Fibroblast of the conjunctiva (primary cell): ENCODE measurements at regions not wholly inside any gene's neighbourhood (a gene's known extent, or its start where the extent isn't known, plus 50 kb on each side); places are given as distances from the start of the nearest gene placed in this dataset.

Experiments used
- DNase-seq: peaks from one replicate; pipeline ENCODE4 v3.0.0-alpha.2; 2010; ENCODE audit warnings: low read depth

GRCh38 chr12:115506822-115507559 lies 770.5 kb downstream of the MED13L start:
- no peak for DNase-seq

- no peak for DNase-seq
These were observed 772.9 kb downstream of the MED13L start for GRCh38 chr12:115504306-115505290.

GRCh38 chr12:115500872-115501271 lies 776.6 kb downstream of the MED13L start:
- no peak for DNase-seq

- DNase-seq: no peak
These were observed 782.2 kb downstream of the MED13L start for GRCh38 chr12:115495300-115495699.

GRCh38 chr12:115492553-115492952 lies 784.9 kb downstream of the MED13L start:
- no peak for DNase-seq

- no peak for DNase-seq
These were observed 785.8 kb downstream of the MED13L start for GRCh38 chr12:115491511-115492250.

GRCh38 chr12:115489253-115489652 lies 788.2 kb downstream of the MED13L start:
- DNase-seq: no peak

- no peak for DNase-seq
These were observed 791.5 kb downstream of the MED13L start for GRCh38 chr12:115485967-115486366.

GRCh38 chr12:115485503-115485902 lies 792.0 kb downstream of the MED13L start:
- DNase-seq: no peak

GRCh38 chr12:115482943-115483342 lies 794.5 kb downstream of the MED13L start:
- DNase-seq: no peak

- DNase-seq: no peak
These were observed 796.4 kb downstream of the MED13L start for GRCh38 chr12:115481141-115481540.

- no peak for DNase-seq
These were observed 794.5 kb upstream of the TBX3 start for GRCh38 chr12:115478505-115478904.

- DNase-seq: no peak
These were observed 790.8 kb upstream of the TBX3 start for GRCh38 chr12:115474539-115475353.

- no peak for DNase-seq
These were observed 789.4 kb upstream of the TBX3 start for GRCh38 chr12:115473257-115473956.

GRCh38 chr12:115472852-115473251 lies 788.9 kb upstream of the TBX3 start:
- DNase-seq: no peak

GRCh38 chr12:115470977-115471376 lies 787.0 kb upstream of the TBX3 start:
- no peak for DNase-seq

GRCh38 chr12:115470526-115470925 lies 786.6 kb upstream of the TBX3 start:
- no peak for DNase-seq

- no peak for DNase-seq
These were observed 784.1 kb upstream of the TBX3 start for GRCh38 chr12:115468087-115468510.

GRCh38 chr12:115467531-115467930 lies 783.6 kb upstream of the TBX3 start:
- DNase-seq: no peak

- DNase-seq: no peak
These were observed 782.1 kb upstream of the TBX3 start for GRCh38 chr12:115466076-115466475.

- no peak for DNase-seq
These were observed 780.7 kb upstream of the TBX3 start for GRCh38 chr12:115464661-115465060.
